ENCODE measurements at regions not wholly inside any gene's neighbourhood (a gene's known extent, or its start where the extent isn't known, plus 50 kb on each side); places are given as distances from the start of the nearest gene placed in this dataset.
"Not testable (repeated sequence)": the region's sequence is repeated elsewhere in the genome, so short reads cannot be mapped to it uniquely, and the experiment has no call there.

DNA sequence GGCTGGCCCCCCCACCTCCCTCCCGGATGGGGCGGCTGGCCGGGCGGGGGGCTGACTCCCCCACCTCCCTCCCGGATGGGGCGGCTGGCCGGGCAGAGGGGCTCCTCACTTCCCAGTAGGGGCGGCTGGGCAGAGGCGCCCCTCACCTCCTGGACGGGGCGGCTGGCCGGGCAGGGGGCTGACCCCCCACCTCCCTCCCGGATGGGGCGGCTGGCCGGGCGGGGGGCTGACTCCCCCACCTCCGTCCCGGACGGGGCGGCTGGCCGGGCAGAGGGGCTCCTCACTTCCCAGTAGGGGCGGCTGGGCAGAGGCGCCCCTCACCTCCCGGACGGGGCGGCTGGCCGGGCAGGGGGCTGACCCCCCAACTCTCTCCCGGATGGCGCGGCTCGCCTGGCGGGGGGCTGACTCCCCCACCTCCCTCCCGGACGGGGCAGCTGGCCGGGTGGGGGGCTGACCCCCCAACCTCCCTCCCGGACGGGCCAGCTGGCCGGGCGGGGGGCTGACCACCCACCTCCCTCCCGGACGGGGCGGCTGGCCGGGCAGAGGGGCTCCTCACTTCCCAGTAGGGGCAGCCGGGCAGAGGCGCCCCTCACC, 194.1 kb upstream of the GRIA1 start:
- TF ChIP-seq POLR2AphosphoS5 (IDR thresholded peaks at IDR 0.05): not testable (repeated sequence)
- TF ChIP-seq, protein P1, sequence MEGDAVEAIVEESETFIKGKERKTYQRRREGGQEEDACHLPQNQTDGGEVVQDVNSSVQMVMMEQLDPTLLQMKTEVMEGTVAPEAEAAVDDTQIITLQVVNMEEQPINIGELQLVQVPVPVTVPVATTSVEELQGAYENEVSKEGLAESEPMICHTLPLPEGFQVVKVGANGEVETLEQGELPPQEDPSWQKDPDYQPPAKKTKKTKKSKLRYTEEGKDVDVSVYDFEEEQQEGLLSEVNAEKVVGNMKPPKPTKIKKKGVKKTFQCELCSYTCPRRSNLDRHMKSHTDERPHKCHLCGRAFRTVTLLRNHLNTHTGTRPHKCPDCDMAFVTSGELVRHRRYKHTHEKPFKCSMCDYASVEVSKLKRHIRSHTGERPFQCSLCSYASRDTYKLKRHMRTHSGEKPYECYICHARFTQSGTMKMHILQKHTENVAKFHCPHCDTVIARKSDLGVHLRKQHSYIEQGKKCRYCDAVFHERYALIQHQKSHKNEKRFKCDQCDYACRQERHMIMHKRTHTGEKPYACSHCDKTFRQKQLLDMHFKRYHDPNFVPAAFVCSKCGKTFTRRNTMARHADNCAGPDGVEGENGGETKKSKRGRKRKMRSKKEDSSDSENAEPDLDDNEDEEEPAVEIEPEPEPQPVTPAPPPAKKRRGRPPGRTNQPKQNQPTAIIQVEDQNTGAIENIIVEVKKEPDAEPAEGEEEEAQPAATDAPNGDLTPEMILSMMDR (IDR thresholded peaks at IDR 0.05): not testable (repeated sequence)
